ENCODE measurements at regions not wholly inside any gene's neighbourhood (a gene's known extent, or its start where the extent isn't known, plus 50 kb on each side); places are given as distances from the start of the nearest gene placed in this dataset.

GRCh38 chr17:77481476-77482374 is 341.0 kb downstream of the SEC14L1 start:
- Histone ChIP-seq H3K4me3 (no peak overlapping the region), H3K4me1 (replicated peaks; ENCODE audit: insufficient read depth) (no peaks in the 10 kb centered on the region), H3K27me3 (ENCODE audit: insufficient read depth, low read depth) (no peaks in the 10 kb centered on the region), H4K20me1 (ENCODE audit: insufficient read depth) (peaks cover 12% of the 10 kb centered on the region; the same call in 1 of the 2 replicates), H3K4me2 (no peak overlapping the region), H3F3A (ENCODE audit: insufficient read depth, low read depth) (no peaks in the 10 kb centered on the region; the same call in 1 of the 2 replicates), H2AFZ (no peak overlapping the region), H3K79me2 (ENCODE audit: low read depth) (0 out of 2 replicates have a peak, but pooled peaks cover 6% of the 10 kb centered on the region), H3K27ac (no peak overlapping the region), H3K36me3 (ENCODE audit: low read depth) (no peaks in the 10 kb centered on the region), H3K9me3 (ENCODE audit: insufficient read depth, low read depth) (no peaks in the 10 kb centered on the region), H3K9me2 (ENCODE audit: insufficient read depth) (no peaks in the 10 kb centered on the region)
- ChIA-PET CTCF (no interaction called here), POLR2A (ENCODE audit: unreplicated experiment) (no interaction called here)
- no peak for DNase-seq
- intact Hi-C loops (cut with micrococcal nuclease; ENCODE audit: unreplicated experiment), result no loop called here
- BruUV-seq (replicated peaks), result no TSS peak
- TF ChIP-seq, protein P1, sequence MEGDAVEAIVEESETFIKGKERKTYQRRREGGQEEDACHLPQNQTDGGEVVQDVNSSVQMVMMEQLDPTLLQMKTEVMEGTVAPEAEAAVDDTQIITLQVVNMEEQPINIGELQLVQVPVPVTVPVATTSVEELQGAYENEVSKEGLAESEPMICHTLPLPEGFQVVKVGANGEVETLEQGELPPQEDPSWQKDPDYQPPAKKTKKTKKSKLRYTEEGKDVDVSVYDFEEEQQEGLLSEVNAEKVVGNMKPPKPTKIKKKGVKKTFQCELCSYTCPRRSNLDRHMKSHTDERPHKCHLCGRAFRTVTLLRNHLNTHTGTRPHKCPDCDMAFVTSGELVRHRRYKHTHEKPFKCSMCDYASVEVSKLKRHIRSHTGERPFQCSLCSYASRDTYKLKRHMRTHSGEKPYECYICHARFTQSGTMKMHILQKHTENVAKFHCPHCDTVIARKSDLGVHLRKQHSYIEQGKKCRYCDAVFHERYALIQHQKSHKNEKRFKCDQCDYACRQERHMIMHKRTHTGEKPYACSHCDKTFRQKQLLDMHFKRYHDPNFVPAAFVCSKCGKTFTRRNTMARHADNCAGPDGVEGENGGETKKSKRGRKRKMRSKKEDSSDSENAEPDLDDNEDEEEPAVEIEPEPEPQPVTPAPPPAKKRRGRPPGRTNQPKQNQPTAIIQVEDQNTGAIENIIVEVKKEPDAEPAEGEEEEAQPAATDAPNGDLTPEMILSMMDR (conservative IDR thresholded peaks at IDR 0.05), result no peak
- no peak for TF ChIP-seq EZH2 (IDR thresholded peaks at IDR 0.05; ENCODE audit: low read depth)

DNA sequence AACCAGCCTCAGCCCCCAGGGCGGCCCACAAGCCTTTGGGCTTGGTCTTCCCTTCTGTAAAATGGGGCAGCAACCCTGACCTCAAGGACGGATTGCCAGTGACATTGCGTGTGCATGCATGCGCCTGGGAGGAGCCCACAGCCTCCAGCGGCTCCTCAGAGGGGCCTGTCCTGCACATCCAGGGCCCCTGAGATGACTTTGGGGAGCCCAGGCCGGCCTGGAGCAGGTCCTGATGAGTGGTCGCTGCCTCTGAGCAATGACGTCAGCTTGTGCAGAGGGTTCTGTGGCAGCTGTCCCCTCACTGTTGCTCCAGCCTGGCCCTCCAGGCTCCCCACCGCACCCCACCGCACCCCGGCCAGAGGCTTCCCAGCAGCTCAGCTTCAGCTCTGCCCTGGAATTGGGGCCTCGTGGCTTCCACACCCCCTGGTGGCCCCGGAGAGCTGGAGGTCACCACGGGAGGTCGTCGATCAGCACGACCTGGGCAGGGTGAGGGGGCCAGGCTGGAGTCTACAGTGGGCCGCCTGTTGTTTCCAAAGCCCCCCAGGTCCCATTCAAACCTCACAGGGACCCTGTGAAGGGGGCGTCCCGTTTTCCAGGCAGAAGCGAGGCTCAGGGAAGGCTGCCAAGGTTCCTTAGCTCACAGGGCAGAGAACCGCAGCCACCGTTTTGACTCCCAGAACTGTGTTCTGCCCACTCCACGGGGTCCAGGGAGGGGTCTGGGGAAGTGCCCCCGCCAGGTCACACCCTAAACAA is 341.8 kb downstream of the SEC14L1 start:
- Histone ChIP-seq H3K4me2 (no peak overlapping the region), H3K4me1 (replicated peaks; ENCODE audit: insufficient read depth) (no peaks in the 10 kb centered on the region), H3K9me2 (ENCODE audit: insufficient read depth) (no peaks in the 10 kb centered on the region), H3F3A (ENCODE audit: insufficient read depth, low read depth) (no peaks in the 10 kb centered on the region), H3K4me3 (no peak overlapping the region), H3K36me3 (ENCODE audit: low read depth) (no peaks in the 10 kb centered on the region), H3K27ac (no peak overlapping the region), H3K27me3 (ENCODE audit: insufficient read depth, low read depth) (no peaks in the 10 kb centered on the region), H4K20me1 (ENCODE audit: insufficient read depth) (peaks cover 8% of the 10 kb centered on the region; the same call in 1 of the 2 replicates), H3K9me3 (ENCODE audit: insufficient read depth, low read depth) (no peaks in the 10 kb centered on the region), H2AFZ (no peak overlapping the region), H3K79me2 (ENCODE audit: low read depth) (0 out of 2 replicates have a peak, but pooled peaks cover 6% of the 10 kb centered on the region)
- ChIA-PET CTCF (no interaction called here), POLR2A (ENCODE audit: unreplicated experiment) (no interaction called here)
- BruUV-seq (replicated peaks), result no TSS peak
- TF ChIP-seq, protein P1 (conservative IDR thresholded peaks at IDR 0.05), result no peak
- no peak for TF ChIP-seq EZH2 (IDR thresholded peaks at IDR 0.05; ENCODE audit: low read depth)
- DNase-seq, result no peak
- intact Hi-C loops (cut with micrococcal nuclease; ENCODE audit: unreplicated experiment), result no loop called here

DNA sequence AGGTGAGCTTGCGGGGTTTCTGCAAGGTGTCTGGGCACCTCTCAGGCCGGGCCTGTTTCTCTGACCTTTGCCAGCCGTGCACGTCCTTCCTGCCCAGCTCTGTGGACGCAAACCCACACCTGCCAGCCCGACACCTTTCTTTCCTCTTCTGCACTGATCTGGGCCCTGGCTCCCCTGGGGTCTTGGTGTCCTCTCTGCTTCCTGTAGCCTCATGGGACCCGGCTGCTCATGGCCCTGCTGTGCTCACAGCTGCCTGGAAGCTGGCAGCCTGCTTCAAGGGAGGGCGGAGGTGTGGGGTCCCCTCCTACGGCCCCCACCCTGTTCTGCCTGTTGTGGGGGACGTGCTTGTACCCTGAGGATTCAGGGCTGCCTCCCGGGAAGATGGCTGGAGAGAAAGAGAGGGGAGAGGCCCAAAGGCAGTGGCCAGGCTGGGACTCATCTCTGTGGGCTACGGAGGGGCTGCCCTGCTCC is 342.4 kb downstream of the SEC14L1 start:
- Histone ChIP-seq H3K9me3 (ENCODE audit: insufficient read depth, low read depth) (no peaks in the 10 kb centered on the region), H3K9me2 (ENCODE audit: insufficient read depth) (no peaks in the 10 kb centered on the region), H3K4me1 (replicated peaks; ENCODE audit: insufficient read depth) (no peaks in the 10 kb centered on the region), H2AFZ (no peak overlapping the region), H3K4me3 (no peak overlapping the region), H3K79me2 (ENCODE audit: low read depth) (0 out of 2 replicates have a peak, but pooled peaks cover 6% of the 10 kb centered on the region), H3K4me2 (no peak overlapping the region), H4K20me1 (ENCODE audit: insufficient read depth) (0 out of 2 replicates have a peak, but pooled peaks cover 2% of the 10 kb centered on the region), H3K27ac (no peak overlapping the region), H3K36me3 (ENCODE audit: low read depth) (no peaks in the 10 kb centered on the region), H3K27me3 (ENCODE audit: insufficient read depth, low read depth) (no peaks in the 10 kb centered on the region), H3F3A (ENCODE audit: insufficient read depth, low read depth) (no peaks in the 10 kb centered on the region)
- no peak for DNase-seq
- CTCF ChIA-PET, result no interaction called here
- TF ChIP-seq EZH2 (IDR thresholded peaks at IDR 0.05; ENCODE audit: low read depth), result no peak
- TF ChIP-seq, protein P1 (conservative IDR thresholded peaks at IDR 0.05), result no peak
- BruUV-seq (replicated peaks), result no TSS peak
- POLR2A ChIA-PET (ENCODE audit: unreplicated experiment), result no interaction called here
- intact Hi-C loops (cut with micrococcal nuclease; ENCODE audit: unreplicated experiment), result no loop called here
